GM23338 (cell line): ENCODE measurements at regions not wholly inside any gene's neighbourhood (a gene's known extent, or its start where the extent isn't known, plus 50 kb on each side); places are given as distances from the start of the nearest gene placed in this dataset.

ENCODE experiments used
- ATAC-seq: fragments of 200-7000 bp; cut with Tn5 transposase; 3 replicates; pipeline ENCODE4 v1.9.1; 2020
- DNase-seq: peaks from one replicate; pipeline ENCODE4 v3.0.0-alpha.2; 2015; ENCODE audit warnings: low spot score
- H2AFZ ChIP-seq: fragments of 200-600 bp; sonication (generic); 2 replicates; pipeline ENCODE4 v1.8.0; 2016; ENCODE audit warnings: antibody characterized with exemption, mild to moderate bottlenecking, moderate library complexity
- H3F3A ChIP-seq: fragments of 200-600 bp; sonication (generic); replicated peaks from 2 replicates; pipeline ENCODE4 v1.8.0; 2017; ENCODE audit warnings: antibody characterized with exemption, mixed run types, low read depth
- H3K27ac ChIP-seq: fragments of 200-600 bp; sonication (generic); 2 replicates; pipeline ENCODE4 v1.6.1; 2016; ENCODE audit warnings: low read depth
- H3K27me3 ChIP-seq: fragments of 200-600 bp; sonication (generic); 2 replicates; pipeline ENCODE4 v1.8.0; 2016; ENCODE audit warnings: mild to moderate bottlenecking, mixed run types, moderate library complexity; ENCODE audit not compliant: insufficient read depth
- H3K36me3 ChIP-seq: fragments of 200-600 bp; sonication (generic); 2 replicates; pipeline ENCODE4 v1.8.0; 2016; ENCODE audit warnings: mild to moderate bottlenecking; ENCODE audit not compliant: insufficient read depth
- H3K4me1 ChIP-seq: fragments of 200-600 bp; sonication (generic); 2 replicates; pipeline ENCODE4 v1.8.0; 2016; ENCODE audit warnings: mild to moderate bottlenecking, moderate library complexity; ENCODE audit not compliant: insufficient read depth
- H3K4me2 ChIP-seq: fragments of 200-600 bp; sonication (generic); 2 replicates; pipeline ENCODE4 v1.7.1; 2017; ENCODE audit warnings: mixed run types
- H3K4me3 ChIP-seq: fragments of 200-600 bp; sonication (generic); 2 replicates; pipeline ENCODE4 v1.6.1; 2016; ENCODE audit warnings: mixed run types
- H3K79me2 ChIP-seq: fragments of 200-600 bp; sonication (generic); replicated peaks from 2 replicates; pipeline ENCODE4 v1.8.0; 2017; ENCODE audit warnings: mild to moderate bottlenecking; ENCODE audit not compliant: insufficient read depth
- H3K9me2 ChIP-seq: fragments of 200-600 bp; sonication (generic); 2 replicates; pipeline ENCODE4 v1.8.0; 2017; ENCODE audit not compliant: insufficient read depth
- H4K20me1 ChIP-seq: fragments of 200-600 bp; sonication (generic); replicated peaks from 2 replicates; pipeline ENCODE4 v1.8.0; 2017; ENCODE audit warnings: mild to moderate bottlenecking; ENCODE audit not compliant: insufficient read depth
- H3K27ac Mint-ChIP-seq: 2 replicates; pipeline ENCODE4 v1.8.0; 2020; ENCODE audit warnings: inconsistent platforms, mild to moderate bottlenecking, moderate library complexity, mixed read lengths
- H3K27me3 Mint-ChIP-seq: 3 replicates; pipeline ENCODE4 v1.8.0; 2022; ENCODE audit warnings: low read depth, mild to moderate bottlenecking, moderate library complexity, mixed read lengths, inconsistent platforms; ENCODE audit not compliant: insufficient read depth, poor library complexity
- H3K36me3 Mint-ChIP-seq: 3 replicates; pipeline ENCODE4 v1.8.0; 2021; ENCODE audit warnings: low read depth, mild to moderate bottlenecking, inconsistent platforms, moderate library complexity, mixed read lengths
- H3K4me1 Mint-ChIP-seq: 3 replicates; pipeline ENCODE4 v1.8.0; 2020; ENCODE audit warnings: mild to moderate bottlenecking, inconsistent platforms, mixed read lengths
- H3K4me3 Mint-ChIP-seq: 3 replicates; pipeline ENCODE4 v1.8.0; 2021; ENCODE audit warnings: moderate library complexity, mild to moderate bottlenecking, inconsistent platforms, mixed read lengths
- H3K9me3 Mint-ChIP-seq: 3 replicates; pipeline ENCODE4 v1.8.0; 2020; ENCODE audit warnings: moderate library complexity, mild to moderate bottlenecking, inconsistent platforms, mixed read lengths
- CREB1 ChIP-seq: fragments of 250-450 bp; sonication (Bioruptor Pico); IDR thresholded peaks from 2 replicates; pipeline ENCODE4 v1.5.0; 2020; ENCODE audit warnings: low read depth, mild to moderate bottlenecking, moderate library complexity
- CTCF ChIP-seq, 2 experiments: fragments of 200-600 bp in 1 of 2; sonication (generic) in 1 of 2; conservative IDR thresholded peaks; 2 replicates each; pipeline versions ENCODE4 v1.5.1 to v1.6.1; 2016 to 2017; ENCODE audit warnings: antibody characterized with exemption in 2 of 2, low read depth in 2 of 2, mild to moderate bottlenecking in 2 of 2, moderate library complexity in 1 of 2
- ETS1 ChIP-seq: IDR thresholded peaks from 2 replicates; pipeline ENCODE4 v1.6.1; 2016; ENCODE audit warnings: antibody characterized with exemption
- EZH2 ChIP-seq: fragments of 200-600 bp; sonication (generic); IDR thresholded peaks from one replicate; pipeline ENCODE4 v1.8.0; 2017; ENCODE audit warnings: antibody characterized with exemption, mild to moderate bottlenecking, low read depth; ENCODE audit not compliant: unreplicated experiment
- EZH2phosphoT487 ChIP-seq: fragments of 200-600 bp; sonication (generic); IDR thresholded peaks from one replicate; pipeline ENCODE4 v1.8.1; 2018; ENCODE audit warnings: antibody characterized with exemption; ENCODE audit not compliant: unreplicated experiment
- JUNB ChIP-seq: IDR thresholded peaks from one replicate; pipeline ENCODE4 v1.6.1; 2016; ENCODE audit warnings: antibody characterized with exemption; ENCODE audit not compliant: unreplicated experiment
- NANOG ChIP-seq: IDR thresholded peaks from 2 replicates; pipeline ENCODE4 v1.6.1; 2016; ENCODE audit warnings: antibody characterized with exemption, borderline replicate concordance
- POLR2AphosphoS5 ChIP-seq: IDR thresholded peaks from 2 replicates; pipeline ENCODE4 v1.6.1; 2016; ENCODE audit warnings: antibody characterized with exemption, low read depth
- REST ChIP-seq: IDR thresholded peaks from one replicate; pipeline ENCODE4 v1.6.1; 2018; ENCODE audit warnings: antibody characterized with exemption; ENCODE audit not compliant: unreplicated experiment
- STAT1 ChIP-seq: IDR thresholded peaks from one replicate; pipeline ENCODE4 v1.6.1; 2016; ENCODE audit warnings: antibody characterized with exemption; ENCODE audit not compliant: unreplicated experiment
- ZNF114 ChIP-seq: fragments of 250-450 bp; sonication (Bioruptor Pico); IDR thresholded peaks from 2 replicates; pipeline ENCODE4 v1.5.0; 2020; ENCODE audit warnings: mild to moderate bottlenecking, moderate library complexity
- ZNF331 ChIP-seq: fragments of 250-450 bp; sonication (Bioruptor Pico); IDR thresholded peaks from 2 replicates; pipeline ENCODE4 v1.5.0; 2020; ENCODE audit warnings: low read depth, mild to moderate bottlenecking, moderate library complexity
- ZNF462 ChIP-seq: fragments of 250-450 bp; sonication (Bioruptor Pico); IDR thresholded peaks from 2 replicates; pipeline ENCODE4 v1.5.0; 2020; ENCODE audit warnings: mild to moderate bottlenecking, moderate library complexity

DNA sequence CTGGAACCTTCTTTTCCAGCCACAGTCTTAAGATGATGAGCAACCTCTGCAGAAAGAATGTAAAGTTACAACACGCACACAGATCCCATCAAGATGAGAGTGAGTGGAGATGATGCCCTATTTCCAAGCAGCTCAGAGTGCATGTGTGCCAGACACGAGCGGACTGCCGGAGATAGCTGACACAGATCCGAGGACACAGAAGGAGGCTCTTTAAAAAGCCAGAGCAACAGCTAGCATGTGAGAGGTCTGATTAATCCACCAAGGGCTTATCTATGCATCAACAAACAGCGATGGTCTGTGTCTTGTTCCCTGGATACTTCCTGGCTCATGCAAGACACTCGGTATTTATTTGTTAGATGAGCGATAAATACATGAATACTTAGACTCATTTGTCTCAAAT, 128.6 kb upstream of the DLG1 start:
- Histone ChIP-seq H3K4me1 (no peaks in the 10 kb centered on the region), H3K27ac (no peak overlapping the region), H3K9me2 (no peaks in the 10 kb centered on the region), H3K36me3 (no peaks in the 10 kb centered on the region), H2AFZ (no peak overlapping the region), H3K79me2 (no peaks in the 10 kb centered on the region), H3K4me3 (no peak overlapping the region), H3F3A (no peaks in the 10 kb centered on the region), H4K20me1 (no peaks in the 10 kb centered on the region), H3K27me3 (no peaks in the 10 kb centered on the region), H3K4me2 (no peak overlapping the region)
- peaks cover 10% of the 10 kb centered on the region for H3K27me3 Mint-ChIP-seq
- ATAC-seq (no peak), DNase-seq (no peak)
- H3K9me3 Mint-ChIP-seq = no peaks in the 10 kb centered on the region
- TF ChIP-seq REST = no peak
- TF ChIP-seq ZNF114 = no peak
- no peak for TF ChIP-seq ZNF331 (CRISPR knock-in tag)
- no peak for TF ChIP-seq NANOG
- TF ChIP-seq ETS1 = no peak
- TF ChIP-seq CREB1 (CRISPR knock-in tag) = no peak
- no peak for TF ChIP-seq JUNB
- no peak for TF ChIP-seq CTCF (conservative IDR thresholded peaks at IDR 0.05; ENCODE audit: low read depth in 2 of 2)
- no peak for TF ChIP-seq POLR2AphosphoS5
- no peak for TF ChIP-seq STAT1
- no peak for TF ChIP-seq EZH2
- TF ChIP-seq EZH2phosphoT487 = no peak
- TF ChIP-seq ZNF462 (CRISPR knock-in tag) = no peak
- no peak overlapping the region for H3K27ac Mint-ChIP-seq
- no peak overlapping the region for H3K4me3 Mint-ChIP-seq
- H3K4me1 Mint-ChIP-seq = peaks cover 9% of the 10 kb centered on the region; the same call in 2 of the 3 replicates
- no peaks in the 10 kb centered on the region for H3K36me3 Mint-ChIP-seq
